HG02943 (cell line): ENCODE measurements at regions not wholly inside any gene's neighbourhood (a gene's known extent, or its start where the extent isn't known, plus 50 kb on each side); places are given as distances from the start of the nearest gene placed in this dataset.

ENCODE experiments used
- ATAC-seq: cut with Tn5 transposase; IDR thresholded peaks from one replicate; pipeline ENCODE4 v1.9.1; 2021; ENCODE audit warnings: mild to moderate bottlenecking, low read depth, moderate library complexity; ENCODE audit not compliant: unreplicated experiment

DNA sequence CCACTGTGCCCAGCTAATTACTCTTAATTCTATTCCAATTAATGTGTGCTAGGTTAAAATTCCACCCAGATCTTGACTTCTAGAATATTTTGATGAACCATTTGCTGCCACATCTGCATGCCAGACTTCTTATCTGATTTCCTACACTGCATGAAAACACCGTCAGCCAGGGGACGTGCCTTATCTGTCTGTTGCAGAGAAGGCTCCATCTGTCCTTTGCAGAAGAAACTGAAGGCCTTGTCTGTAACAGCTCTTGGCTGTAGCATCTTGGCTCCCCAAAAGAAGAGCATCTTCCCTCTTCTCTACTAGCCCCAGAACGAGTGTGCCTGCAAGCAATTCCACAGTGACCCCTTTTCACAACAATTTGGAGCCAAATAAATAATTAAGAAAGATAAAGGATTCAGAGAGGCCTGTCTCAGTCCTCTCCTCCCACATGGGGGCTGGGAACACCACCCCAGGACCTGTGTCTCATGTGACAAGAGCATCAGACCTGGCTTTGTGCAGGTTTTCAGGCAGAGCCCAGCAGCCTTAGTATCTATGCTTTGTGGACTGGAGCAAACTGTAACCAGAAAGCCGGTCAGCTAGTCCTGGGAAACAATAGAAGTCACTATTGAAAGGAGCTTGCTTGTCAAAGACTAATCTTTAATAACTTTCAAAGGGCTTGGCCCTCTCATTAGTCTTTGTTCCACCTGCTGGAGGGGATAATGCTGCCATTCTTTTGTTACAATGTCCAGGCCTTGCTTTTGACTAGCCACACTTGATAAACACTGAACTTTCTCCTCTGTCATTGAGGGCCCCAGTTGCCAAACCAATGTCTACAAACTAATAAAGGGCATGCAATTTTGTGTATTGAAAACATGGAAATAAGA is 84.0 kb upstream of the NEUROD1 start:
- ATAC-seq: no peak

DNA sequence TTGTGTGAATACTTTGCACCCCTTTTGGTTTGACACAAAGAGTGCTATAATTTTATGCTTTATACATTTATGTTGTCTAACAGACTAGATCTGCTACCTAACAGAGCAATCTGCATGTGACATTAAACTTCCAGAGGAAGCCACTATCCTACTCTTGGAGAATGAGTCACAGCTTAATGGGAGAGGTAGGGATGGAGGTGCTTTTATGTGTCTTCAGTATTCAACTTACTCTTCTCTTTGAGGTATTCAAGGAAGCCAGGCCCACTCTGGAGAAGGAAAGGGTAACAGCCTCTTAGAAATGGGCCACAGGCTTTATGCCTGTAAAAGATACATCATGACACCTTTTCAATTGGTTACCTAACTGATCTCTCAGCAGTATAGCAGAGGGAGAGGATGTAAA is 85.8 kb upstream of the NEUROD1 start:
- no peak for ATAC-seq

DNA sequence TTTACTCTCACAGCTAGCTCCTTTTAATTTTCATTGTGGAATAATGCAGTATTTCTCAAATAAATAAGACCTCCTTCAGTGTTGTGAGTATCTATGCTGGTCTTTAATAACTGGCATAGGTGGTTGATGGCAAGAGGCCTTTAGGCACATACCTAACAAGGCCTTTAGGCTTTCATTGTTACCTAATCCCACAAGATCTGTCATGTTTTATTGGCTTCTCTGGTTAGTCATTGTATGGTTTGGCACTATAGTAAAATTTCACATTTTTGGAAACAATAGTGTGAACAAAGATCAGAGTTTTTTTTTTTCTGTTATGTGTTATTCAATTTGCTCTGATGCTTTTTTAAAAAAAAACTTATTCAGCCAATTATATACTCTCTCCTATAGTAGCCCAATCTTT is 89.8 kb upstream of the NEUROD1 start:
- no peak for ATAC-seq

DNA sequence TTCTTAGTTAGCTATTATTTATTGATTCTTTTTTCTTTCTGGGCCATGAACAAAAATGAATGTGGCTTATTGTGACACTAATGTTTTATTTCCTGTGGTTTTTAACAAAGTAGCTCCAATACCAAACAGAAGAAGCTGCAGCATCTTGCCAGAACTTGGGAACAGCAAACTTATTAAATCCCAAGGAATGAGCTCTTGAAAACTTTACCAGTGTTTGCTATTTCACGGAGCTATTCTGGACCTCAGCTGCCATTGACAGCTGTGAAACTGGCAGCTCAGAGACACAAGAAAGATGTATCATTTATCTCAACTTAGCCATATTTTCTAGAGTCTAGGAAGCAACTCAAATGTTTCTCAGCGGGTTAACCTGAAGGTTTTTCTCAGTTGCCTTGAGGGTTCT is 91.0 kb upstream of the NEUROD1 start:
- ATAC-seq: no peak

DNA sequence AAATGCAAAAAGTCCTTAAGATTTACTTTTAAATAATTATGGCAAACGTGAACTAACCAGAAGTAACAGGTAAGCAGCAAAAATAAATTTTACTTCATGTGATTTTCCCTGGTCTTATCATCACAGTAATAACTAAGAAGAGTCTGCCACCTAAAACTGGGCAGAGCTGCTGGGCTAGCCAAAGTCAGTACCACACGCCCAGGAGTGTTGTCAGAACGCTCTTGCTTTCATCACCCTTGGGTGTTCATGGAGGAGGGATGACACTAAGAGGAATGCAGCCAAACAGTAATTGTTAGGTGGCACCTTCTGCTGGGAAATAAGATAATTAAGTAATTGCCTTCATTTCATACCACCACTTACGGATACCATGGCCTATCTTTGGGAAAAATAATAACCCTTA is 92.0 kb upstream of the NEUROD1 start:
- ATAC-seq: no peak

DNA sequence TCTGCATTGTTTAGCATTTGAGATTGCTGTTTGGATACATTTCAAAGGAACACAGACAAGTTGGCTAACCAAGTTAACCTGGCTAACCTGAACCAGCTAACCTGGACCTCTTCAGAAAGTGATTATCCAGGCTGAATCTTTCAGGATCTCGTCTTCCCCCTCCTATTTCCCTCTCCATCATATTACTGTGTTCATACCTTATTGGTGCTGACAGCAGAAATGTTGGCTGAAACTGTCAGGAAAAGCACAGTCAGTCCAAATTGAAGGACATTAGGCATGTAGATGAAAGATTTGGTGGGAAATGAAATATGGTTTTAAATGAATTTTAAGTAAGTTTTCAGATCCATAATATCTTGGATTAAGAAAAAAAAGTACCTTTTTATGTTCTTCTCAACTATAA is 92.5 kb upstream of the NEUROD1 start:
- no peak for ATAC-seq

DNA sequence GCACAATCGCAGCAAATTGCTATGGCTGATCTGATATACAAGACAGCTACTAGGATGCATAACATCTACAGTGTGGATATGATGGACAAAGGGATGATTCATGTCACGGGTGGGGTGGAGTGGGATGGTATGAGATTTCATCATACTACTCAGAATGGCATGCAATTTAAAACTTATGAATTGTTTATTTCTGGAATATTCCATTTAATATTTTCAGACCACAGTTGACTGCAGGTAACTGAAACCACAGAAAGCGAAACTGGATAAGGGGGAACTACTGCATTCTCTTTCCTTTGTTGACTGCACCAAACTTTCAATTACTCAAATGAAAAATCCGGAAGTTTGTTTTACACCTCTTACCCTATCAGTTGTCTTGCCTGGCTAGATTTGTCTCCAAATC is 94.4 kb upstream of the NEUROD1 start:
- no peak for ATAC-seq

DNA sequence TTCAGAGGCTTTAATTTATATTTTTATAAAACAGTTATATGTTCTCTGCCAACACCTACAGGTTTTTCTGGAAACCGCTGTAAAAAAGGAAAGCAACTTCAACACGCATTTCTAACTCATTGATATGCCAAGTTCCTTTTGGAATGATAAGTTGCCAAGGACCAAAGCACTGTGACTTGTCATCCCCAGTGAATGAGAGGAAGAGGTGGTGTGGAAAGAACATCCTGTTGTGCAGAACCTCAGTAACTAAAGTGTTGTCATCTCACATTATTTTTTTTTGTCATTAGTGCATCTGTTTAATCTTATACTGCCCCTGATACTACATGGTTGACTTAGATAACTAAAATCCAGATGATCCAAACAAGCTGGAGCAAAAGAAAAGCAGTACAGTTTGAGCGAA is 96.0 kb upstream of the NEUROD1 start:
- no peak for ATAC-seq

DNA sequence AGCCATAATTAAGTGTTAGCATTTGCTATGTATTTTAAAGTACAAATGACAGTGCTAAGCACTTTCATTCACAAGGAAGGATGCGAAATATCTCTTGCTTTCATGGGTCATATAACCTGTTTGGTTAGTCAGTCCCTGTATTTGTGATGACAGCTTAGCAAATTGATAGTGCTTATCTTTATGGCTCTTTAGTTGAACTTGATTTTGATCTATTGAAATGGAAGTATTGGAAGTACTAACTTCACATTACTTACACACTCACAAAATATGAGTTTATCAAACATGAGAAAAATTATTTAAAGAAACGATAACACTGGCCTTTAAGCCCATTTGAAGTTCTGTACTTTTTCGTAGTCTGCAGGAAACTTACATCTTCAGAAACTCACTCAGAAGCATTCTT is 97.4 kb upstream of the NEUROD1 start:
- no peak for ATAC-seq

DNA sequence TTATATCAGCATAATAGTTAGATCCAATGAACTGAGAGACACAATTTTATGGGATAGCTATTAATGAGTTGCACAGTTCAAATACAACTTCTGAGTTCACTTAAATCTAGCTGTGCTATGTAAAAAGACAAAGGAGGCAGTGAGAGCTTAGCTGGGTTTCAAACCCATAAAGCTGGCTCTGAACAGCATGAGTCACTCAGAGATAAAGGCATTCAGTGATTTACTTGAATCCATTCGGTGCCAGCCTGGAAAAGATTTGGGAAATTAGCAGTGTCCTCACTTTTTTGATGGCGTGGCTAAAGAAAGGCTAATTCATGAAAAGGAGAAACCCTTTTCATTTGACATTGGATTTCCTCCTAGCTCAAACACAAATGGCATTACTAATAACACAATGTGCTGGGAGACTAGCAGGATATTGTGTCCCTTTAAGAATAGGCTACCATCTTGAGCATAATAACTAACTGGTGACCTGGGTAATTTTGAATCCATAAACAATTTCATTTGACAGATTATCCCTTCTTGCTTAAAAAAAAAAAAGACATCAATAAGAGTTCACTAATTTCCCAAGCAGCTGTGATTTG is 98.4 kb upstream of the NEUROD1 start:
- no peak for ATAC-seq

DNA sequence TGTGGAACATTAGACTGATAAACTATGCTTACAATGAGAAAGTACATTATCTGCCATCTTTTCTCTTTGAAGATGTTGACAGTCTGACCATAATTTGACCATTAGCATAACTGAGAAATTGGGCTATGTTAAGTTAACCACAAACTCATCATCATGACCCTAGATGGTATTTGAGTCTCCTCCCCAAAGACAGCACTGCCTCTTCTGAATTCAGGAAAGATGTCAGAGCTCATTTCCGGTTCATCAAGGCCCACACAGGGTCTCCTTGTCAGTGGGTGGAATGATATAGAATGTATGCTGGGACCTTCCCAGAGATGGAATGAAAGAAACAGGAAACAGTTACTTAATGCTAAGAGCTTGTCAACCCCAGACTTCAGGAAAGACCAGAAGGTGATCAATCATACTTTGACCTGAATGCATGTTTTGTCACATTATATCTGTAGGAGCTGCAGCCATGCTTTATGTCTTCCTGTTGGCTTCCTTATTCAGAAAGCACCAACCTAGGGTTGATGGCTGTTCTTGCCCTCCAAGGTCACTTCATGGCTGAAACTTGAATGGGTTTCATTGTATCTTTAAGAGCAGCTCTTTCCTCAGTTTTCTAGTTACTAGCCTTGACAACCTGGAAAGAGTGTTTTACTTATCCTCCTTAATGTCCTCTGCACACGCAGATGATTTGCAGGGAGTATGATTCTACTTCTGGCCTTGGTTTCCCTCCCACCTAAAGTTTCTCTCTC is 99.1 kb upstream of the NEUROD1 start:
- ATAC-seq: peak; percentile 50

DNA sequence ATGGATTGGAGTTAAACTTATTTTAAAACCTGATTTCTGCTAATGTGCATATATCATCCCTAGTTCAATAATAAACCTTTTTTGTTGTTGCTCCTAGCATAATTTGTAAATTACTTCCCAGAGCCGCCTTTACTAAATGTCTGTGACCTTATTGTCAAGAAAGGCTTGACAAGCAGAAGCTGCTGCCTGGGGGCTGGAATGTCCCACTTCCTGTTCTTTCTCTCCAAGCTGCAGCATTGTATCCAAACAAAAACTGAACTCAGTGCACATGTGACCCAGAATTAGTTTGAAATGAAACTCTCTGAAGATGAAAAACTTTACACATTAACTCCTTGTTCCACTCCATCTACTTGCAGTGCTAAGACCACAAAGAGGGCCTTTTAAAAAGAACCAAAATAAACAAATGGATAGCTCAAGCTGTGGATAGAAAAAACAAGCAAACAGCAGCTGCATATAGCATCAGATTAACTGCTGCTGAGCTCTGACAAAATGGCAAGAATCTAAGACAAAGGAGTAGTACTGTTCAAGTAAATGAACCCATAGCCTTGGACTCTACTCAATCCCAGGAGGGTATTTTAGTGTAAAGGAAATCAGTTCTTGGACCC is 99.8 kb upstream of the NEUROD1 start:
- ATAC-seq: peak; percentile 72

DNA sequence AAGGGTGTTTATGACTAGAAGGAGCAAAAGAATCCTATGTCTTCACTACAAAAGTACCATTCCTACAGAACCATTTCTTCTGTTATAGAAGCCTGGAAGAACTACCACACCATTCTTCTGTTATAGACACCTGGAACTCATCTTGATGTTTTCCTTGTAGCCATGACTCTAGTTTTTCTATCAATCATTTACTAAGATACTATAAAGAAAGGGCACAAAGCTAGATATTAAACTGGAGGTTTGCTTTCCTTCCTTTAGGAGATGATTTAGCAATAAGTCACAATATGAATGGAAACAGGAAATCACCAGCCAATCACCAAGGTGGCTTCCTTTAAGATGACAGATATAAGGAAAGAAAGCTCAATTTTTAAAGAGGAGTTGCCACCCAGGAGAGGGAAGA is 100.3 kb upstream of the NEUROD1 start:
- ATAC-seq: peak; percentile 25

DNA sequence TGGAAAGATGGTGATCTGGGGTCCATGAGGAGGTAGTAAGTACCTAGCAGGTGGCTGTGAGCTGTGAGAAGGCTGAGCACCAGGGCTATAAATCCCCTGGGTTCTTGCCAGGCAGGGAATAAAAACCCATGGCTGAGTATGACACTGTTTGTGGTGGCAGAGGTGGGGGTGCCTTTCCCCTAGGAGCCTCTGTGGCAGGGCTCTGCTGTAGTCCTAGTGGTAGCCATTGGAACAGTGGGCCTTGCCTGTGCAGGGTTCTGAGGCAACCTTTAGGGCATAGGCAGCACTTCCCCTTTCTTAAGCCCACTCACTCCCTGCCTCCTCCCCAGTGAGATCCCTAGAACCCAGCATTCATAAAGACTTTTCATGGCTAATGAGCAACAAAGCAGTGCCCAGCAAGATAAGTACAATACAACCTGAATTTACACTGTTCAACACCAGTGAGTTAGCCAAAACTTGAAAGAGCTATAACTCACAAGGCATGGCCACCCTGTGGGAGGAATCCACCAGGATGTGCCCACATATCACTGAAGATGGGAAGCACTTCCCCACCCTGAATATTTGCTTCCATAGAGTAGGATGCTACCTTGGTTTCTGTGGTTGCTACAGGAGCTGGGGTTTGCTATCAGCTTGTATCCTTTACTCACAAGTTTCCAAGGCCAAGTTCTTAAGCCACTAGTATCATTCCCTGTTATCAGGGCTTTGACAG is 100.9 kb upstream of the NEUROD1 start:
- peak; percentile 50 for ATAC-seq

DNA sequence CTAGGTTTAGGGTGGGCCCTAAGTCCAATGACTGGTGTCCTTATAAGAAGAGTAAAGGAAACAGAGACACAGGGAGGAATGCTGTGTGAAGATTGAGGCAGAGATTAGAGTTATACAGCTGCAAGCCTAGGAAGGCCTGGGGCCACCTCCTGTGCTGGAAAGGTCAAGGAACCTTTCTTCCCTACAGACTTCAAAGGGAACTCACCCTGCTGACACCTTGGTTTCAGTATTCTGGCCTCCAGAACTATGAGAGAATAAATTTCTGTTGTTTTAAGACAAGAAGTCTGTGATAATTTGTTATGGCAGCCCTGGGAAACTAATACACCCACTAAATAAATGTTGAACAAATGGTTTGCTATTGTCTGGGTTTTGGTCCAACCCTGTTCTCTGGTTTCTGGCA is 102.3 kb upstream of the NEUROD1 start:
- no peak for ATAC-seq

DNA sequence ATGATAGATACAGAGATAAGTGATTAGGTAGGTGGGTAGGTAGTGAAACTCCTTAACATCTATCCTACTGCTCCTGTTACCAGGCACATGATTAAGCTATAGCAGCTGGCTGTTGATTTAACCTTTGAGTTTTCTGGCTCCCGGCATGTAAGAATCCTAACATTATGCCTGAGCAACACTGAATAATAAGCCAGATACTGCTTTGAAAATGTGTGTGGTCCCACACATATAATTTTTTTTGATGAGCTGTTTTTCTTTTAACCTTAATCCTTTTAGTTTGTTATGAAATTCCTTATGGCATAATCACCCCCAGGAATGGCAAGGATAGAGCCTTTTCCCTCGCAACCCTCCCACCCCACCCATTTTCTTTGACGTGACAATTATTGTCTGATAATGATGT is 104.2 kb upstream of the NEUROD1 start:
- no peak for ATAC-seq

DNA sequence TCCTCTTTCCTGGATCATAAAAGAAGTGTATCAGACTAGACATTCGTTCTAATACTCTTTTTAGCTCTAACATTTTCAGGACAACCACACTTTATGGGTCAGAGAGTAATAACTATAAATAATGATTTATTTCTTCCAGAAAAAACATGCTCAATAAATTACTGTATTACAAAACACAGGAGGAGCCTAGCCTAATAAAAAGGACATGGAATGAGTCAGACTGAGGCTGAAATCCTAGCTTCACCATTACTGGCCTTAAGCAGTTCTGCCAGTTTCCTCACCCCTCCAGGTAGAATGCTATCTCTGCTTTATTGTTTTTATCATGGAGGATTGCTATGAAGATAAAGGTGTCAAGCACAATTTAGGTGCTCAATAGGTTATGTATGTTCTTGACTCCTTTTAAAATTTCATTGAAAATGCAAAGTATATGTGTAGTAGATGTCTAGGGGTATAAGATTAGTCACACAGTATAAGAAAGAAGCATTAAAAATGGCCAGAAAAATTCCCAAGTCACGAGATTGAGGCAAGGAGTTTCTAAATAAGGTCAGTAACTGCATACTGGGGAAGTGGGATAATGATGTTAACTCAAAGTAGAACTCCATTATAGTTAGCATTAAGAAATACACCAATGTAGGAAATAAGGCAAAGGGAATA is 105.5 kb upstream of the NEUROD1 start:
- no peak for ATAC-seq

DNA sequence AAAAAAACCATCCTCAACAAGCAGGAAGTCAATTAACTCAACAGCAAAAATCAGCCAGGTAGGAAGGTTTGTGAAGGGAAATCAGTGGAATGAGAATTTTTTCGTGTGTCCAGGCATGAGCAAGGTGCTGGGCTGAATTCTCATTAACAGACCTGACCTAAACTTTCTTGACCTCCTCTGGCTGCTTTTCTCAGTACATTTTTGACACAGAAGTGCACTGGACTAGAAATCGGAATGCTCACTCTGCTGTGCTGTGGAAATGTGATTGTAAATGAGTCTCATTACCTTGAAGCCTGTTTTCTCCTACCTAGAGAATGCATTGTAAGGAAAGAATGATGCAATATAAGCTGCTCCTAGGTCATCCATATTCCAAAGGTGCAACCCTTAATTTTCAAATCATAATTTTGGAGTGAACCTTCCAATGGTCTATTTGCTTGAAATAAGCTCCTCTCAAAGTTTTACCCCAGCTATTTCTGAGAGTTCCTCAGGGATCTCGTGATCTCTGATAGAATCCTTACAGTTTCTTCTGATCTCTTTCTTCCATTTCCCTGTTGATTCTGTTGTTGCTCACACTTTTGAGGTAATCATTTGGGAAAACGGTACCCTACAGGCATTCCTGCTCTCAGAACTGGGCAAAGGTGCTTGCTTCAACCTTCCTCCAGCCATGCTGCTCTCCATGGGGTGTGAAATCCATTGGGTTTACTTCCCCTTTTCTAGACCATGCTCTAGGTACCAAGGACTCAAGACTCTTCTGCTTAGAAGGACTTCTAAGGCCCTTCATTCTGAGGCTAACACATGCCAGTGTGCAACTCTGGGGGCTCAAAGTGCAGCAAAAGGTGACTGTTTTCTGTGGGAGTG is 104.9 kb upstream of the ITPRID2 start:
- no peak for ATAC-seq
